ENCODE measurements at regions not wholly inside any gene's neighbourhood (a gene's known extent, or its start where the extent isn't known, plus 50 kb on each side); places are given as distances from the start of the nearest gene placed in this dataset.

DNA sequence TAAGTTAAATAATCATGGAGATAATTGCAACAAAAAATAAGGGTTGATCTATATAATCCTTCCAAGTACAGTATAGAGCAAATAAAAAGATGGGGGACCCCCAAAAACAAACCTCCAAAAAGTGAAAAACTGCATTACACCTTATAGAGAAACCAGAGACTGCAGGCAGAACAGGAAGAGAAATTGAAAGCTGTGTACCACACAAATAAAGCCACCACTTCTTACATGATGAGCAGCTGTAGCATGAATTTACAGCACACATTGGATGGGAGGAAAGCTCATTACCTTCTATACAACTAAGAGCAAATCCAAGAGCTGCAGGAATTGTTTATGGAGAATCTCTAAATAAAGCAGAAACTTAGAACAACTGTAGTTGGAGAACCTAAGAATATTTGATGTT is 152.4 kb upstream of the PDE5A start:
- TF ChIP-seq, protein P1, sequence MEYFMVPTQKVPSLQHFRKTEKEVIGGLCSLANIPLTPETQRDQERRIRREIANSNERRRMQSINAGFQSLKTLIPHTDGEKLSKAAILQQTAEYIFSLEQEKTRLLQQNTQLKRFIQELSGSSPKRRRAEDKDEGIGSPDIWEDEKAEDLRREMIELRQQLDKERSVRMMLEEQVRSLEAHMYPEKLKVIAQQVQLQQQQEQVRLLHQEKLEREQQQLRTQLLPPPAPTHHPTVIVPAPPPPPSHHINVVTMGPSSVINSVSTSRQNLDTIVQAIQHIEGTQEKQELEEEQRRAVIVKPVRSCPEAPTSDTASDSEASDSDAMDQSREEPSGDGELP (IDR thresholded peaks at IDR 0.05; ENCODE audit: borderline replicate concordance, low read depth), result no peak
- TF ChIP-seq CHD2 (IDR thresholded peaks at IDR 0.05; ENCODE audit: low read depth, low read length) (no peak), ZNF549 (CRISPR knock-in tag; IDR thresholded peaks at IDR 0.05) (no peak), EZH2 (conservative IDR thresholded peaks at IDR 0.05; ENCODE audit: low read depth, low read length) (no peak)
- TF ChIP-seq, protein P2, sequence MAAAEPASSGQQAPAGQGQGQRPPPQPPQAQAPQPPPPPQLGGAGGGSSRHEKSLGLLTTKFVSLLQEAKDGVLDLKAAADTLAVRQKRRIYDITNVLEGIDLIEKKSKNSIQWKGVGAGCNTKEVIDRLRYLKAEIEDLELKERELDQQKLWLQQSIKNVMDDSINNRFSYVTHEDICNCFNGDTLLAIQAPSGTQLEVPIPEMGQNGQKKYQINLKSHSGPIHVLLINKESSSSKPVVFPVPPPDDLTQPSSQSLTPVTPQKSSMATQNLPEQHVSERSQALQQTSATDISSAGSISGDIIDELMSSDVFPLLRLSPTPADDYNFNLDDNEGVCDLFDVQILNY (CRISPR knock-in tag; conservative IDR thresholded peaks at IDR 0.05), result no peak
